ENCODE measurements at regions not wholly inside any gene's neighbourhood (a gene's known extent, or its start where the extent isn't known, plus 50 kb on each side); places are given as distances from the start of the nearest gene placed in this dataset.

DNA sequence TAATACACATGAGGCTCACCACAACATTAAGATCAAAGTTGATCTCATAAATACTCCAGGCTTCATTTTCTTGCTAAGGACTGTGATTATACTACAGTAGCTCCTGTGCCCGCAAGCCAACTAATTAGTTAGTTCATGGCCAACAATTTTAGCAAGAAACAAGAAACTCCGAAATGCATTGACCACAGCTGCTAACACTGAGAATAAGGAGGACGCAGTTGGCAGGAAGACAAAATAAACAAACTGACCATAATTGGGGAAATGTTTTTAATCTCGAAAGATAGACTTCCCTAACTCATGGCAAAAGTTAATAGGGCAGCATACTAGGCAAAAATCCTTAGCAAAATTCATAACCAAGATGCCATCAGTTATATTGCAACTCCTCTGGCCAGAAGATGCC, 115.5 kb upstream of the SPEF2 start:
- TF ChIP-seq, protein P1, sequence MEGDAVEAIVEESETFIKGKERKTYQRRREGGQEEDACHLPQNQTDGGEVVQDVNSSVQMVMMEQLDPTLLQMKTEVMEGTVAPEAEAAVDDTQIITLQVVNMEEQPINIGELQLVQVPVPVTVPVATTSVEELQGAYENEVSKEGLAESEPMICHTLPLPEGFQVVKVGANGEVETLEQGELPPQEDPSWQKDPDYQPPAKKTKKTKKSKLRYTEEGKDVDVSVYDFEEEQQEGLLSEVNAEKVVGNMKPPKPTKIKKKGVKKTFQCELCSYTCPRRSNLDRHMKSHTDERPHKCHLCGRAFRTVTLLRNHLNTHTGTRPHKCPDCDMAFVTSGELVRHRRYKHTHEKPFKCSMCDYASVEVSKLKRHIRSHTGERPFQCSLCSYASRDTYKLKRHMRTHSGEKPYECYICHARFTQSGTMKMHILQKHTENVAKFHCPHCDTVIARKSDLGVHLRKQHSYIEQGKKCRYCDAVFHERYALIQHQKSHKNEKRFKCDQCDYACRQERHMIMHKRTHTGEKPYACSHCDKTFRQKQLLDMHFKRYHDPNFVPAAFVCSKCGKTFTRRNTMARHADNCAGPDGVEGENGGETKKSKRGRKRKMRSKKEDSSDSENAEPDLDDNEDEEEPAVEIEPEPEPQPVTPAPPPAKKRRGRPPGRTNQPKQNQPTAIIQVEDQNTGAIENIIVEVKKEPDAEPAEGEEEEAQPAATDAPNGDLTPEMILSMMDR (IDR thresholded peaks at IDR 0.05 in 8 of 11, conservative IDR thresholded peaks at IDR 0.05 in 3 of 11), result no peak
- no peak for TF ChIP-seq POLR2A (IDR thresholded peaks at IDR 0.05)

All from spleen (tissue), 7 donors.